Anterior cingulate cortex (tissue), 58 donors: ENCODE measurements at regions not wholly inside any gene's neighbourhood (a gene's known extent, or its start where the extent isn't known, plus 50 kb on each side); places are given as distances from the start of the nearest gene placed in this dataset.

Source experiments
- DNase-seq, 58 donors: peaks; one replicate each; lab custom pipeline; 2025; lab: John Stamatoyannopoulos, UW

- no peak for DNase-seq
Measured at GRCh38 chr2:16466821-16467151, 198.8 kb downstream of the CYRIA start.

DNA sequence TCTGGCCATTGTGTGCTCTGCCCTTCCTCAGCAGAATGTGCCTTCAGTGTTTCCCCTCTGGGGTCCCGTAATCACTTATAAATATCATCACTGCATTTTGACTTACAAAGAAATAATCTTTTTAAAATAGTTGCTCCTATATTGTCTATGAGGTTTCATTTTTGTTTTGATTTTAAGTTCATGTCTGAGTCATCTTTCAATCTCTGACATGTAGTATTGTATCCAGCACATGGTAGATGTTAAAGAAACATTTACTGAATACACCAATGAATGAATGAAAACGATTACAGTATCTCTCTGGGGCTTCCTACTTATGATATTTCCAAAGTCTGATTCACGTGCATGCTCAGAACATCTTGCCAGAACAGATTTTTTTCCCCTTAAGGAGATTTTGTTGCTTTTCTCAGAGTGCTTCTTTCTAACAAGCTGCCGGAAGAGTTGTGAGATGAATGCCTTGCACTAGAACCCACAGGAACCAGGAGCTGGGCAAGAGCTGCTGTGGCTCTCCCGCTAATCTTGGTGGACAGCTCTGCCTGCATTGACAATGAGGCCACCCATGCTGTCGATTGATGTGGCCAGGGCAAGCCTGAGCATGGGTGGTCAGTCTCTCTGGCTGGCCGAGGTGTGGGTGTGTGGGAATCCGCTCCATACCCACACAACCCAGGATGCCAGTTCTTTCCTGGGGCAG is 199.4 kb downstream of the CYRIA start:
- DNase-seq, result no peak

- no peak for DNase-seq
Measured at GRCh38 chr2:16464641-16465040, 201.0 kb downstream of the CYRIA start.

DNA sequence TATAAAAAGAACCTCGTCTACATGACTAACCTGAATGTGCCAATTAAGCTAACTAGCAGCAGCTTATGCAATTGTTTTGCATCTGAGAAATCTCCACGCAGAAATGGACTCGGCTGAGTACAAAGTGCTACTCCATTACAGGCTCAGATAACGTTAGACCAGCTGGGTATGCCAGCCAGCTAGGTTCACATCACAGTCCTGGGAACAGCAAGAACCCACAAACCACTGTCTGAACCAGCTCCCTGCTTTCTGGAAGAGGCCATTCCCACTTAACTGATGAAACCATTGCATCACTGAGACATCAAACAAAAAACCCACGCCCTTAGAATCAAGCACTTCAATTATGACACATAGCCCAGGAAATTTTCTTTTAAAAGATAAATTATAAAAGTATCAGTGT is 202.7 kb downstream of the CYRIA start:
- peak in 1 of 58 donors; percentile 9 for DNase-seq

- no peak for DNase-seq
Measured at GRCh38 chr2:16461672-16462071, 204.0 kb downstream of the CYRIA start.

- DNase-seq, result no peak
Measured at GRCh38 chr2:16459606-16460005, 206.0 kb downstream of the CYRIA start.

DNA sequence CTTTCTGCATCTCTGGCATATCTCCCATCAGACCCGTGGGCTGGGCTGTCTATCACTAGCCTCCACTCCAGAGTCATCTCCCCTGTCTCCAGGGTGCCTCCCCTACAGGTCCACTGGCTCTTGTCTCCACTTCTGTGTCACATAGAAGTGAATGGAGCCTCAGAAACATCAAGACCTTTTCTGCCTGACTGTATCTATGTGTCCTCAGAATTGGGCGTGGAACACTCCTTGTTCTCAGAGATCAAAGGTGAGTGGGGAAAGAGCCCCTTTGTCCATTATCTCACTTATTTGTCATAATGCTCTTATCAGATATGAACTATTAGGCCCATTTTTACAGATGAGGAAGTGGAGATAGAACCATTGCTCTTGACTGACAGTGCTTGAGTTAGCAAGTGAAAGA is 211.0 kb downstream of the CYRIA start:
- no peak for DNase-seq

GRCh38 chr2:16452123-16452522 is 213.5 kb downstream of the CYRIA start:
- DNase-seq, result no peak

DNA sequence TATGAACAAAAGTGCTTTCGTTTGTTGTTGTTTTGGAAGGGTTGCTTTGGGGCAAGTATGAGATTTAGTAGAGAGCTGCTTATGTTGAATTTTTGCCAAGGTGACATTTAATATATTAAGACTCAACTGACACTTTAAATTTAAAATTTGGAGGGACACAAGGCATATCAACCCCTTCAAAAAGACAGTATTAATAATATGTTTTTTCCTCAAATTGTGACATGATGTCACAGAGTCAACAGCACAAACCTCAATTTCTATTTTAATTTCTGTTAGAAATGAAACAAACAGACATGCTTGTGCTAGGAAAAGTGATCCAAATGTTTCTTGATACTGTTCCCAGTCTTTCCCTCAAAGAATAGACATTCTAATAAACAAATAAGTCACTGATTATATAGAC is 218.9 kb downstream of the CYRIA start:
- DNase-seq, result no peak

GRCh38 chr2:16442971-16443370 is 222.7 kb downstream of the CYRIA start:
- no peak for DNase-seq

DNA sequence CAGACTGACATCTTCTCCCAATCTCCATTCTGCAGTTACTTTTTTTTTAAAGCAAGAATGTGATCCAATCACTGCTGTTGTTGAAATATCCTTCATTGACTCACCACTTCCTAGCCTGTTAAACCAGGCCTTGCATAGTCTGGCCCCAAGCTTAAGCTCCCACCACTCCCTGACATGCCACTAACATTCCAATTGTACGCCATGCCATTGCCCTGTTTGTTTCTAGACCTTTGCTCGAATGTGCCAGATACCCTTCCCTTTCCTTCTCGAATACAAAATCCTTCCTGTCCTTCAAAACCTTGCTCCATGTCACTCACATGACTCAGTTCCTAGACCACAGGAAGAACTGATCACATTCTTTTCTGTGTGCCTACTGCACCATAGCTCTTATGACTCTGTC is 224.2 kb downstream of the CYRIA start:
- DNase-seq, result no peak

GRCh38 chr2:16440898-16441297 is 224.7 kb downstream of the CYRIA start:
- DNase-seq, result no peak

DNA sequence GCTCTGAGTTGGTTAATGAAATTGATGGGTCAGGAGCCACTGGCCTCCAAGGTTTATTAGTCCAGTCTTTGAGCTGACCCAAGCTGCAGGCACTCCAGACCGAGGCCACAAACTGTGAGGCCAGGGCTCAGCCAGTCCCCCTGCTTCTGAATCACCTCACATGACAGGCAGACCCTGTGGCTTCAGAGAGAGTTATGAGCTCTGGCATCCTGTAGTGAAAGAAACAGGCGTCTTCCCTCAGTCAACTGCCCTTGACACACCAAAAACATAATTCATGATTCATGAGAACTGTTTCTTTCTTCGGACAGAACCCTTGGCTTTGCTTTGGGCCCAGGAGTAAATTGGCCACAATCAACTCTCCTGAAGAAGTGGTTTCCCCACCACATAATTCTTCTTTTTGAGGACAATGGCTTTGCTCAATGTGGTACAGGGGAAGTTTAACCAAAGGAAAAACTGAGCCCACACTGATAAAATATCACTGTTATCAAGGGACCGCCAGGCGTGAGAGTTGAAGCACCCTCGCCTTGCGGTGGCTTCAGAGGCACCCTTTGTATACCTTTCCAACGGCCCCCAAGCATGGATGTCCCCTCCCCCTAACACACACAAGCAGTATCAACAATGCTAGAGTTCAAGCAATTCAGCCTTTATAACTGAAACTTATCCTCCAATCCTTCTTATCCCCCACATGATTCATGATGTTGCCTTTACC is 226.9 kb downstream of the CYRIA start:
- no peak for DNase-seq

GRCh38 chr2:16437189-16437588 is 228.4 kb downstream of the CYRIA start:
- DNase-seq, result no peak

DNA sequence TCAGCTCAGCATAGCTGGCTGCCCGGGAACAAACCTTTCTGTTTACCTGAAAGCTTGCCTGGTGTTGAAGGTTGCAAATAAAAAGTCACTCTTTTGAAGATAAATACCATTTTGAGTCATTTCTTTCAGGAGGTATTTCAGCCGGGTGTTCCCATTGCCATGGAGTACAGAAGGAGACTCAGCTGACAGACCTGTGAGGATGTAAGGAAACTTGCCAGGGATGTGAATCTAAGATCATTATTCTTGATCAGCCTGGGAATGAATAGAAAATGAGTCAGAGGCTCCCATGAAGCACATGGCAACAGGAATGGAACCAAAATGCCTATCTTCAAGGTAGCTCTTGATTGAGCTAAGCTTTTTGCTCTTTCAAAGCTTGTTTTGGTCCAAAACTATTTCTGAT is 231.2 kb downstream of the CYRIA start:
- DNase-seq, result no peak

- DNase-seq, result no peak
Measured at GRCh38 chr2:16430846-16431245, 234.8 kb downstream of the CYRIA start.

- no peak for DNase-seq
Measured at GRCh38 chr2:16429431-16430145, 236.0 kb downstream of the CYRIA start.

DNA sequence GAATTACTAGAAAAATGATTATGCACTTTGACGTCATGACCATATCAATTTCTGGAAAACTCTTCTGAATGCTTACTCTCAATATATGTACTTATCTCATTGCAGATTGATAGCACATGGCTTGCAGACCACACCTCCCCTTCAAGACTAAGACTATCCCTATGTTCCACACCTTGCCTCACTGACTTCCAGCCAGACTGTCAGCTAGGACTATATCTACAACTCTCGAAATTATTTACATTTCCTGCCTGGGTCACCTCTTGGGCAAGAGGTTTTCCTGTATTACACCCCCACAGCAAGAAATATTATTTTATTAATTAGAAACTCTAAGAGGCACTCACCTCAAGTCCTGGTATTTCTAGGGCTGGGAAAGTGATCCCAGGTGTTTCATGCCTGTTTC is 236.6 kb downstream of the CYRIA start:
- DNase-seq, result no peak

GRCh38 chr2:16425462-16426336 is 239.9 kb downstream of the CYRIA start:
- no peak for DNase-seq

- no peak for DNase-seq
Measured at GRCh38 chr2:16420421-16420820, 245.2 kb downstream of the CYRIA start.

- no peak for DNase-seq
Measured at GRCh38 chr2:16417726-16418125, 247.9 kb downstream of the CYRIA start.
